Keratinocyte (primary cell): ENCODE measurements at regions not wholly inside any gene's neighbourhood (a gene's known extent, or its start where the extent isn't known, plus 50 kb on each side); places are given as distances from the start of the nearest gene placed in this dataset.

Source experiments
- DNase-seq: peaks from one replicate; pipeline ENCODE4 v3.0.0-alpha.2; 2011; ENCODE audit warnings: low read depth, missing footprints, low spot score
- FAIRE-seq: peaks from 2 replicates; lab custom pipeline; 2011; peaks lifted over from hg19 to GRCh38; lab: Jason Lieb, UNC
- H2AFZ ChIP-seq: 2 replicates; pipeline ENCODE4 v1.6.0; 2012; ENCODE audit warnings: low read length, control low read depth, inconsistent platforms; ENCODE audit not compliant: control insufficient read depth
- H3K27ac ChIP-seq: 2 replicates; pipeline ENCODE4 v1.5.1; 2011; ENCODE audit warnings: low read length; ENCODE audit not compliant: control insufficient read depth, insufficient read depth
- H3K27me3 ChIP-seq: 3 replicates; pipeline ENCODE4 v1.6.0; 2011; ENCODE audit warnings: low read length; ENCODE audit not compliant: control insufficient read depth, insufficient read depth; ENCODE audit errors: extremely low read depth
- H3K36me3 ChIP-seq, 2 experiments: 2 replicates in 1 of 2; 3 replicates in 1 of 2; pipeline ENCODE4 v1.5.1; 2011; ENCODE audit warnings: low read length in 2 of 2, mild to moderate bottlenecking in 1 of 2; ENCODE audit not compliant: control insufficient read depth in 2 of 2, insufficient read depth in 2 of 2; ENCODE audit errors: extremely low read depth in 1 of 2
- H3K4me1 ChIP-seq: 3 replicates; pipeline ENCODE4 v1.5.1; 2011; ENCODE audit warnings: low read length; ENCODE audit not compliant: control insufficient read depth, insufficient read depth; ENCODE audit errors: extremely low read depth
- H3K4me2 ChIP-seq: 3 replicates; pipeline ENCODE4 v1.6.0; 2011; ENCODE audit warnings: low read depth, low read length; ENCODE audit not compliant: control insufficient read depth, insufficient read depth; ENCODE audit errors: extremely low read depth
- H3K4me3 ChIP-seq, 3 experiments: fragments of 200-600 bp in 1 of 3; sonication (generic) in 1 of 3; 2 replicates in 2 of 3; 3 replicates in 1 of 3; pipeline ENCODE4 v1.5.1; 2011 to 2016; ENCODE audit warnings: low read length in 3 of 3, mild to moderate bottlenecking in 3 of 3, control low read depth in 2 of 3, inconsistent platforms in 1 of 3, low read depth in 1 of 3, mixed read lengths in 1 of 3, mixed run types in 1 of 3, moderate library complexity in 1 of 3; ENCODE audit not compliant: control insufficient read depth in 2 of 3, insufficient read depth in 2 of 3; ENCODE audit errors: extremely low read depth in 1 of 3
- H3K79me2 ChIP-seq: 2 replicates; pipeline ENCODE4 v1.6.0; 2012; ENCODE audit warnings: low read length; ENCODE audit not compliant: control insufficient read depth, insufficient read depth
- H3K9ac ChIP-seq: 3 replicates; pipeline ENCODE4 v1.6.0; 2011; ENCODE audit warnings: low read length; ENCODE audit not compliant: control insufficient read depth, insufficient read depth; ENCODE audit errors: extremely low read depth
- H3K9me1 ChIP-seq: 3 replicates; pipeline ENCODE4 v1.6.0; 2011; ENCODE audit warnings: low read length; ENCODE audit not compliant: control insufficient read depth, insufficient read depth; ENCODE audit errors: extremely low read depth
- H3K9me3 ChIP-seq: 2 replicates; pipeline ENCODE4 v1.5.1; 2012; ENCODE audit warnings: low read depth, low read length; ENCODE audit not compliant: control insufficient read depth
- H4K20me1 ChIP-seq: 3 replicates; pipeline ENCODE4 v1.6.0; 2011; ENCODE audit warnings: low read length; ENCODE audit not compliant: control insufficient read depth, insufficient read depth; ENCODE audit errors: extremely low read depth
- CTCF ChIP-seq, 3 experiments: IDR thresholded peaks in 1 of 3; conservative IDR thresholded peaks in 1 of 3; optimal IDR thresholded peaks in 1 of 3; 2 replicates in 2 of 3; 3 replicates in 1 of 3; pipeline versions ENCODE3 to v1.5.1; 2011; ENCODE audit warnings: low read length in 3 of 3, mild to moderate bottlenecking in 3 of 3, moderate library complexity in 2 of 3, control low read depth in 1 of 3, inconsistent platforms in 1 of 3; ENCODE audit not compliant: insufficient read depth in 2 of 3; ENCODE audit errors: extremely low read depth in 1 of 3
- EZH2 ChIP-seq: IDR thresholded peaks from one replicate; pipeline ENCODE4 v1.6.1; 2012; ENCODE audit warnings: inconsistent platforms, mild to moderate bottlenecking, low read length, moderate library complexity
- dilution Hi-C: fragments of 300-500 bp; cut with MboI; formaldehyde crosslinking; loops from one replicate; pipeline ENCODE4 v1.7.0; 2020; ENCODE audit warnings: low sequenced_read_pairs; ENCODE audit not compliant: extremely low pct_ligation_motif_present

- no peak for DNase-seq
- Histone ChIP-seq H3K27me3 (no peaks in the 10 kb centered on the region), H3K79me2 (no peaks in the 10 kb centered on the region), H4K20me1 (no peaks in the 10 kb centered on the region), H3K9me3 (no peaks in the 10 kb centered on the region), H3K27ac (no peak overlapping the region), H2AFZ (no peak overlapping the region), H3K4me1 (no peaks in the 10 kb centered on the region), H3K9ac (no peak overlapping the region), H3K4me3 (no peak overlapping the region), H3K9me1 (no peaks in the 10 kb centered on the region), H3K36me3 (no peaks in the 10 kb centered on the region), H3K4me2 (no peak overlapping the region)
- TF ChIP-seq EZH2 (no peak), CTCF (optimal IDR thresholded peaks at IDR 0.05 in 1 of 3, IDR thresholded peaks at IDR 0.05 in 1 of 3, conservative IDR thresholded peaks at IDR 0.05 in 1 of 3; ENCODE audit: extremely low read depth in 1 of 3, insufficient read depth in 2 of 3, low read length in 3 of 3) (no peak)
- dilution Hi-C loops: no loop called here
- peak; percentile 5 for FAIRE-seq
These were observed 54.3 kb upstream of the STIM2 start for GRCh38 chr4:26806331-26806730.

GRCh38 chr4:26807330-26807729 lies 53.3 kb upstream of the STIM2 start:
- Histone ChIP-seq H3K27ac (no peak overlapping the region), H3K9me1 (no peaks in the 10 kb centered on the region), H2AFZ (no peak overlapping the region), H3K36me3 (no peaks in the 10 kb centered on the region), H3K9ac (no peak overlapping the region), H3K79me2 (no peaks in the 10 kb centered on the region), H3K4me2 (no peak overlapping the region), H3K4me3 (no peak overlapping the region), H3K4me1 (no peaks in the 10 kb centered on the region), H4K20me1 (no peaks in the 10 kb centered on the region), H3K9me3 (no peaks in the 10 kb centered on the region), H3K27me3 (no peaks in the 10 kb centered on the region)
- dilution Hi-C loops: no loop called here
- TF ChIP-seq CTCF (optimal IDR thresholded peaks at IDR 0.05 in 1 of 3, IDR thresholded peaks at IDR 0.05 in 1 of 3, conservative IDR thresholded peaks at IDR 0.05 in 1 of 3; ENCODE audit: extremely low read depth in 1 of 3, insufficient read depth in 2 of 3, low read length in 3 of 3) (no peak), EZH2 (no peak)
- DNase-seq (no peak), FAIRE-seq (no peak)
